VCaP (cell line): ENCODE measurements at regions not wholly inside any gene's neighbourhood (a gene's known extent, or its start where the extent isn't known, plus 50 kb on each side); places are given as distances from the start of the nearest gene placed in this dataset.
"Not testable (repeated sequence)": the region's sequence is repeated elsewhere in the genome, so short reads cannot be mapped to it uniquely, and the experiment has no call there.

Experiments
- H3K27ac ChIP-seq: fragments of 450-650 bp; 2 replicates; pipeline ENCODE4 v1.5.1; 2017
- TF ChIP-seq, protein P1 (sequence below): fragments of 450-650 bp; conservative IDR thresholded peaks from 2 replicates; pipeline ENCODE4 v1.5.1; 2017; ENCODE audit warnings: mild to moderate bottlenecking, moderate library complexity

DNA sequence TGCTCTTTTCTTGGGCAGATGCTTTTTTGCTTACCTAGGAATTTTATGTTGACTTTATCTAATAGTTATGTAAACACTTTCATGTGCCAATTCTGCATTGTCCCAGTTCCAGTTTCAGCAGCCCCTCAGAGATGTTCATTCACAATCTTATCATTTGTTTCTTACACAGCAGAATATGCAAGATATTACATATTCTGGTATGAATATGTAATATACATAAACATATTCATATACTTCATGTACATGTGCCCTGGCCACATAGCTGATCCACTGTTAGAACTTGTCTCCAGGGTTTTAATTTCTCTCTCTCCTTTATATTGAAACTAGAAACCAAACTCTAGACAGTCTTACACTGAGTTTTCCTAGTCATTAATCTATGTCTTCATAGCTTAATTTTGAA, 90.2 kb upstream of the PARP8 start:
- TF ChIP-seq, protein P1, sequence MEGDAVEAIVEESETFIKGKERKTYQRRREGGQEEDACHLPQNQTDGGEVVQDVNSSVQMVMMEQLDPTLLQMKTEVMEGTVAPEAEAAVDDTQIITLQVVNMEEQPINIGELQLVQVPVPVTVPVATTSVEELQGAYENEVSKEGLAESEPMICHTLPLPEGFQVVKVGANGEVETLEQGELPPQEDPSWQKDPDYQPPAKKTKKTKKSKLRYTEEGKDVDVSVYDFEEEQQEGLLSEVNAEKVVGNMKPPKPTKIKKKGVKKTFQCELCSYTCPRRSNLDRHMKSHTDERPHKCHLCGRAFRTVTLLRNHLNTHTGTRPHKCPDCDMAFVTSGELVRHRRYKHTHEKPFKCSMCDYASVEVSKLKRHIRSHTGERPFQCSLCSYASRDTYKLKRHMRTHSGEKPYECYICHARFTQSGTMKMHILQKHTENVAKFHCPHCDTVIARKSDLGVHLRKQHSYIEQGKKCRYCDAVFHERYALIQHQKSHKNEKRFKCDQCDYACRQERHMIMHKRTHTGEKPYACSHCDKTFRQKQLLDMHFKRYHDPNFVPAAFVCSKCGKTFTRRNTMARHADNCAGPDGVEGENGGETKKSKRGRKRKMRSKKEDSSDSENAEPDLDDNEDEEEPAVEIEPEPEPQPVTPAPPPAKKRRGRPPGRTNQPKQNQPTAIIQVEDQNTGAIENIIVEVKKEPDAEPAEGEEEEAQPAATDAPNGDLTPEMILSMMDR: no peak
- H3K27ac ChIP-seq: peak overlapping the region; percentile 70

DNA sequence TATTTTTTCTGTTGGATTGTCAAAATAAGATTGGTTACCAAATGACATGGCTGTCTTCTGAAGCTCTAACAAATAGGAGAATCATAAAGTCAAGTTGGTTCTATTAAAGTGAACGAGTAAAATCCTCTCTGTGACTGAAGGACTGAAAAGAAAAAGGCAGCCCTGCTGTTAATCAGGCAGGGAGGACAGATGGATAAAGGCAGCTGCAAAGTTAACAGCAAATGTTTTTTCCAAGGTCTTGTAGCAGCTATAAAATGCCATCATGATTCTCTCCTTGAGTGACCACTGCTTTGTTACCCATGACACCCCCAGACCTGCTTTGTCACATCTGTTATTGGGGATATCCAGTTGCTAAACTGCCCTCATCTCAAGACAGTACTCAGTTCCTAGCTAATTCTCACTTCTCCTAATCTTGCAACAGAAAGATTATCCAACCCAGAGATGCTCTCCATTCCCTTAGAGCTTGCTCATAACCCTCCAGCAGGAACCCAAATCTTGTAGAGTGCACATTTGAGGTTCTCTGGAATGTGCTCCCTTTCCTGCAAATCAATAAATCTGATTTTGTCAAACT, 89.7 kb upstream of the PARP8 start:
- TF ChIP-seq, protein P1: no peak
- peak overlapping the region; percentile 70 for H3K27ac ChIP-seq

DNA sequence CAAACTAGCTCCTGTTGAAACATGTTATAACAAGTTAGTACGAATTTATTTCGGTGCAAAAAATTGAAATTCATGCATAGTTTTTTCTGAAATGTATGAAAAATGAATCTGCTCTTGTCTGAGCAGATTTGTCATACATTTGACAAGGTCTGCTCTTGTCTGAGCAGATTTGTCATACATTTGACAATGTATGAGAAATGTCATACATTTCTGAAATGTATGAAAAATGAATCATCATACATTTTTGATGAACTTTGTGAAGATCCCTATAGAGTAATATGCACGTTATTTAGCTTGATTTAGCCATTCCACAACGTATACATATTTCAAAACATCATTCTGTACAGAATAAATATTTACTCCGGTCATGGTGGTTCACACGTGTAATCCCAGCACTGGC, 85.9 kb upstream of the PARP8 start:
- H3K27ac ChIP-seq: no peak overlapping the region
- TF ChIP-seq, protein P1: no peak

DNA sequence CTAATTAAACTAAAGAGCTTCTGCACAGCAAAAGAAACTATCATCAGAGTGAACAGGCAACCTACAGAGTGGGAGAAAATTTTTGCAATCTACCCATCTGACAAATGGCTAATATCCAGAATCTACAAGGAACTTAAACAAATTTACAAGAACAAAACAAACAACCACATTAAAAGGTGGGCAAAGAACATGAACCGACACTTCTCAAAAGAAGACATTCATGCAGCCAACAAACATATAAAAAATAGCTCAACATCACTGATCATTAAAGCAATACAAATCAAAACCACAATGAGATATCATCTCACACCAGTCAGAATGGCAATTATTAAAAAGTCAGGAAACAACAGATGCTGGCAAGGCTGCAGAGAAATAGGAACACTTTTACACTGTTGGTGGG, 84.6 kb upstream of the PARP8 start:
- H3K27ac ChIP-seq: peak overlapping the region; percentile 43

DNA sequence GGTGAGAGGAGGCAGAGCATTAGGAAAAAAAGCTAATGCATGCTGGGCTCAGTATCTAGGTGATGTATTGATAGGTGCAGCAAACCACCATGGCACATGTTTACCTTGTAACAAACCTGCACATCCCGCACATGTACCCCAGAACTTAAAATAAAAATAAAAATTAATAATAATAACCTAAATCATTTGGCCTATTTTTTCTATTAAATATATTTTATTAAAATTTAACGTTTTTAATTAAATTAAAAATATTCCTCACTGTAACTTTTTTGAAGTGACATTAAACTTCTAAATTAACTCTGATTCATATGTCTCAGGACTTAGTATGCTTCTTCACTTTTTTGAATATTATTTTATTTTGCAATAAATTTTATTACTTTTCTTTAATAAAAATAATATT, 83.7 kb upstream of the PARP8 start:
- TF ChIP-seq, protein P1: no peak
- peak overlapping the region; percentile 43 for H3K27ac ChIP-seq

DNA sequence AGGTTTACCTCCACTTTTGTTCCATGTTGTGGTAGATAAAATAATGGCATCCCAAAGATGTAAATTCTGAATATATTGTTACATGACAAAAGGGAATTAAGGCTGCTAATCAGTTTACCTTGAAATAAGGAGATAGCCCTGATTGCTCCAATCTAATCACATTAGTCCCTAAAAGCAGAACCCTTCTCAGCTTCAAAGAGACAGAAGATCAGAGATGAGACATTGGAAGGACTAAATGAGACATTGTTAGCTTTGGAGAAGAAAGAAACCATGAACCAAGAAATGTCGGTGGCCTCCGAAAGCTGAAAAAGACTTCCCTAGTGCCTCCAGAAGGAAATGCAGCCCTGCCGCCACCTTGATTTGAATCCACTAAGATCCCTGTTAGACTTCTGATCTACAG, 82.8 kb upstream of the PARP8 start:
- no peak overlapping the region for H3K27ac ChIP-seq
- TF ChIP-seq, protein P1: no peak

DNA sequence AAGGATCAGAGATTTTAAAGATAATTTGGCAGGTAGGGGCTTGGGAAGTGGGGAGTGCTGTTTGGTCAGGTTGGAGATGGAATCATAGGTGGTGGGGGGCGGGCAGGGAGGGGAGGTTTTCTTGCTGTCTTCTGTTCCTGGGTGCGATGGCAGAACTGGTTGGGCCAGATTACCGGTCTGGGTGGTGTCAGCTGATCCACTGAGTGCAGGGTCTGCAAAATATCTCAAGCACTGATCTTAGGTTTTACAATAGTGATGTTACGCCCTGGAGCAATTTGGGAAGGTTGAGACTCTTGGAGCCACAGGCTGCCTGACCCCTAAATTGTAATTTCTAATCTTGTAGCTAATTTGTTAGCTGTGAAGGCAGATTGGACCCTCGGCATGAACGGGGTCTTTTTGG, 78.0 kb upstream of the PARP8 start:
- not testable (repeated sequence) for H3K27ac ChIP-seq

DNA sequence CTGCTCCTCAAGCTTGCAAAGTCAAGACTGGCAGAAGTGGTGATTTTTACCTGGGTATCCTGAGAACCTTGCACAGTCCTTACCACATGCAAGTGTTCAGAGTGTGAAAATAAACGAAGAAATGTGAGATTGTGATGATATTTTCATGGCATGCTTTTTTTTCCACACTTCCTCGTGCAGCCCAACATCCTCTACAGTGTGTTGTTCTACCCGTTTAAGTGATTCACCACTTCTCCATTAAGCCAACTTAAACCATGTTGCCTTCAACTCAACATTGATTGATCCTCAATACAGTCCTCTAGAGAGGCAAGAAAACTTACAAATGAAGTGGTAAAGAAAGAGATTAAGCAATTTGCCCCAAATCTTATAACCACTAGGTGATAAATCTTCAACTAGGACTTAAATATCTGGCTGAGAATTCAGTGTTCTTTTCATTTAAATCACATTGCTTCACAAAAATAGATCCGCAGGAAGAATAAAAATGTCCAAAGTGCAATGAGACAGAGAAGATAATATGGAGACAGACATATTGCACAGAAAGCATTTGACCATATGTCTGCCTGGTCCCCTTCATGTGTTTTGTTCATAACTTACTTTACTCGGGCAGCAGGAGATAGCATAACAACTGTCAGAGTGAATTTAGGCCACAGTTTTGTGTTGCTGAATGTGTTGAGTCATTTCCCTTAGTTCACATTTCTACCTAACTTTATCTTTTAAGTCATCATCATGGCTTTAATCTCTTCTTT, 75.8 kb upstream of the PARP8 start:
- H3K27ac ChIP-seq: not testable (repeated sequence)

DNA sequence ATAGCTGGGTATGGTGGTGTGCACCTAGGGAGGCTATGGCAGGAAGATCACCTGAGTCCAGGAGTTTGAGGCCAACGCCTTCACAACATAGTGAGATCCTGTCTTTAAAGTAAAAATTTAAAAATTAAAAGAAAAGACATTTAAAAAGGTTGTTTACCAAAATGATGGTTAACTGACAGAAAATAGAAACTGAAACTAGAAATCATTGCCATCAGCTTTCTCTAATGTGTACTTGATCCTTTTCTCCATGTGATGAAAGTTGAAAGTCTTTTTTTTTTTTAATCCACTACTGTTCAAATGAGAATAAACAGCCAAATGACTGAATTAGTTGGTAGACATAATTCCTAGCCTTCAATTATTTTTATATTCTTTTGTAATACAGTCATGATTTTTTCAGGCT, 75.1 kb upstream of the PARP8 start:
- H3K27ac ChIP-seq: not testable (repeated sequence)

DNA sequence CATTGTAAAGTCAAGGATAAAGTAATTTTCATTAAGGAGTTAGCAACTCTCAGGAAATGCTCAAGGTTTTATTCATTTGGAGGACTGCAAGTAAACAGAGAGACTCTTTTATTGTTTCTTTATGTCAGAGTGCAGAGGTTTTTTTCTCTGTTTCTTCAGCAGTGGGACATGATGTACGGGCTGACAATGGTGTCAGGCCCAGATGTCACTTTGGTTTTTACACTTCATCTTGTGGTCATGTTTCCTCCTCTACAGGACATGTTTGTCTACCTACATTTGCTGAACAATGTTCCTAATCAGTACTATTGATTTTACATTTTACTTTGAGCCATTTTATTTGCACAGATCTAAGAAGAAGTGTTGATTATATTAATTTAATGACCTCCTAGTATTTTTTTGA, 72.8 kb upstream of the PARP8 start:
- H3K27ac ChIP-seq: peak overlapping the region; percentile 41
- TF ChIP-seq, protein P1: no peak
